ENCODE measurements at regions not wholly inside any gene's neighbourhood (a gene's known extent, or its start where the extent isn't known, plus 50 kb on each side); places are given as distances from the start of the nearest gene placed in this dataset.

GRCh38 chr1:239555350-239555749, 169.0 kb downstream of the CHRM3 start:
- TF ChIP-seq CTCF (IDR thresholded peaks at IDR 0.05) (no peak), NR3C1 (IDR thresholded peaks at IDR 0.05) (no peak), CHD4 (IDR thresholded peaks at IDR 0.05; ENCODE audit: borderline replicate concordance) (no peak), POLR2A (IDR thresholded peaks at IDR 0.05; ENCODE audit: low read length) (no peak), MAZ (IDR thresholded peaks at IDR 0.05; ENCODE audit: borderline replicate concordance, low read depth, low read length) (no peak)

All from A549 (cell line).